IMR-90 (cell line): ENCODE measurements at regions not wholly inside any gene's neighbourhood (a gene's known extent, or its start where the extent isn't known, plus 50 kb on each side); places are given as distances from the start of the nearest gene placed in this dataset.

ENCODE experiments used
- ATAC-seq: fragments of 200-7000 bp; cut with Tn5 transposase; 2 replicates; pipeline ENCODE4 v1.9.1; 2020; ENCODE audit warnings: low read depth, mild to moderate bottlenecking, moderate library complexity
- BruUV-seq: library from RNA; stranded (reverse); fragments of 400-500 nt; replicated peaks from 2 replicates; lab custom pipeline; 2021; lab: Mats Ljungman, UMichigan
- CTCF ChIA-PET: fragments of 300-600 bp; formaldehyde crosslinking; extraction: SDS; loops from one replicate; lab custom pipeline; 2021; ENCODE audit warnings: antibody characterized with exemption; lab: Yijun Ruan, JAX
- POLR2A ChIA-PET: fragments of 300-600 bp; sonication (Branson Sonifier 250); formaldehyde crosslinking; loops from one replicate; lab custom pipeline; 2022; ENCODE audit warnings: antibody characterized with exemption; ENCODE audit not compliant: unreplicated experiment; lab: Charles Lee
- DNase-seq: peaks from one replicate; pipeline ENCODE4 v3.0.0; 2013
- H2AFZ ChIP-seq: replicated peaks from 2 replicates; pipeline ENCODE3; 2013; ENCODE audit warnings: low read length, mild to moderate bottlenecking; ENCODE audit not compliant: poor library complexity
- H2AK5ac ChIP-seq: 2 replicates; pipeline ENCODE4 v1.6.1; 2013; ENCODE audit warnings: low read depth, low read length, inconsistent platforms
- H2AK9ac ChIP-seq: replicated peaks from 2 replicates; pipeline ENCODE3; 2013; ENCODE audit warnings: mild to moderate bottlenecking, low read depth, low read length, moderate library complexity; ENCODE audit not compliant: poor library complexity
- H2BK120ac ChIP-seq: 2 replicates; pipeline ENCODE4 v1.6.1; 2013; ENCODE audit warnings: low read depth, low read length, inconsistent platforms
- H2BK15ac ChIP-seq: 3 replicates; pipeline ENCODE4 v1.6.1; 2013; ENCODE audit warnings: low read depth, low read length, inconsistent platforms
- H2BK20ac ChIP-seq: 2 replicates; pipeline ENCODE4 v1.6.1; 2013; ENCODE audit warnings: low read depth, mild to moderate bottlenecking, inconsistent platforms, low read length, moderate library complexity
- H2BK5ac ChIP-seq: 2 replicates; pipeline ENCODE4 v1.6.1; 2013; ENCODE audit warnings: mild to moderate bottlenecking, low read depth, low read length, inconsistent platforms; ENCODE audit not compliant: poor library complexity, severe bottlenecking
- H3K14ac ChIP-seq: replicated peaks from 2 replicates; pipeline ENCODE4 v1.6.1; 2013; ENCODE audit warnings: low read depth, low read length, inconsistent platforms
- H3K18ac ChIP-seq: 2 replicates; pipeline ENCODE4 v1.6.1; 2013; ENCODE audit warnings: low read depth, low read length, control low read depth
- H3K23ac ChIP-seq: 2 replicates; pipeline ENCODE4 v1.6.1; 2013; ENCODE audit warnings: low read depth, low read length, inconsistent platforms
- H3K27ac ChIP-seq: 2 replicates; pipeline ENCODE4 v1.5.1; 2013; ENCODE audit warnings: mild to moderate bottlenecking, control low read depth, low read length; ENCODE audit not compliant: insufficient read depth
- H3K27me3 ChIP-seq: 2 replicates; pipeline ENCODE4 v1.6.1; 2013; ENCODE audit warnings: low read length; ENCODE audit not compliant: control insufficient read depth, insufficient read depth
- H3K36me3 ChIP-seq: 2 replicates; pipeline ENCODE4 v1.6.1; 2013; ENCODE audit warnings: low read length, mixed read lengths; ENCODE audit not compliant: control insufficient read depth, insufficient read depth
- H3K4ac ChIP-seq: 2 replicates; pipeline ENCODE4 v1.6.1; 2013; ENCODE audit warnings: low read depth, low read length, inconsistent platforms
- H3K4me1 ChIP-seq: 2 replicates; pipeline ENCODE4 v1.6.1; 2013; ENCODE audit warnings: low read length, mixed read lengths; ENCODE audit not compliant: control insufficient read depth, insufficient read depth
- H3K4me2 ChIP-seq: 2 replicates; pipeline ENCODE4 v1.6.1; 2013; ENCODE audit warnings: low read depth, mild to moderate bottlenecking, control low read depth, low read length, moderate library complexity
- H3K4me3 ChIP-seq: 2 replicates; pipeline ENCODE4 v1.5.1; 2013; ENCODE audit warnings: low read depth, mild to moderate bottlenecking, control low read depth, low read length, moderate library complexity; ENCODE audit not compliant: insufficient read depth
- H3K56ac ChIP-seq: 2 replicates; pipeline ENCODE4 v1.6.1; 2013; ENCODE audit warnings: low read length, inconsistent platforms; ENCODE audit not compliant: insufficient read depth; ENCODE audit errors: extremely low read depth
- H3K79me1 ChIP-seq, 2 experiments: 2 replicates each; pipeline ENCODE4 v1.6.1; 2013; ENCODE audit warnings: low read length in 2 of 2, inconsistent platforms in 1 of 2, low read depth in 1 of 2
- H3K9ac ChIP-seq: 2 replicates; pipeline ENCODE4 v1.6.1; 2013; ENCODE audit warnings: low read depth, low read length, control low read depth
- H3K9me1 ChIP-seq: 2 replicates; pipeline ENCODE4 v1.6.1; 2013; ENCODE audit warnings: low read length, inconsistent platforms; ENCODE audit not compliant: insufficient read depth
- H3K9me3 ChIP-seq: 2 replicates; pipeline ENCODE4 v1.6.1; 2013; ENCODE audit warnings: low read length; ENCODE audit not compliant: control insufficient read depth, insufficient read depth
- H4K20me1 ChIP-seq: 2 replicates; pipeline ENCODE4 v1.6.1; 2013; ENCODE audit warnings: low read length, inconsistent platforms; ENCODE audit not compliant: insufficient read depth
- H4K5ac ChIP-seq: 2 replicates; pipeline ENCODE4 v1.6.1; 2013; ENCODE audit warnings: mild to moderate bottlenecking, low read depth, low read length, control low read depth
- H4K8ac ChIP-seq, 2 experiments: 2 replicates each; pipeline ENCODE4 v1.6.1; 2013; ENCODE audit warnings: low read depth in 2 of 2, low read length in 2 of 2, control low read depth in 1 of 2, inconsistent platforms in 1 of 2
- H4K91ac ChIP-seq: 2 replicates; pipeline ENCODE4 v1.6.1; 2013; ENCODE audit warnings: low read depth, low read length, inconsistent platforms; ENCODE audit not compliant: insufficient read depth
- BHLHE40 ChIP-seq: fragments of 150-350 bp; IDR thresholded peaks from 2 replicates; pipeline ENCODE4 v1.6.1; 2016; ENCODE audit warnings: mild to moderate bottlenecking, low read depth, low read length
- CEBPB ChIP-seq: IDR thresholded peaks from 2 replicates; pipeline ENCODE4 v1.6.1; 2012; ENCODE audit warnings: low read depth, low read length, improper control_type of control experiment
- CHD1 ChIP-seq: IDR thresholded peaks from 2 replicates; pipeline ENCODE4 v1.6.1; 2012; ENCODE audit warnings: low read depth, low read length, improper control_type of control experiment
- MAZ ChIP-seq: IDR thresholded peaks from 2 replicates; pipeline ENCODE4 v1.6.1; 2012; ENCODE audit warnings: low read depth, mild to moderate bottlenecking, low read length, improper control_type of control experiment, moderate library complexity, borderline replicate concordance
- NFE2L2 ChIP-seq: fragments of 150-350 bp; IDR thresholded peaks from 2 replicates; pipeline ENCODE4 v1.6.1; 2016; ENCODE audit warnings: low read depth, mild to moderate bottlenecking, low read length
- POLR2A ChIP-seq: IDR thresholded peaks from 2 replicates; pipeline ENCODE4 v1.6.1; 2012; ENCODE audit warnings: mild to moderate bottlenecking, low read depth, low read length
- RAD21 ChIP-seq: IDR thresholded peaks from 2 replicates; pipeline ENCODE4 v1.6.1; 2012; ENCODE audit warnings: low read length, improper control_type of control experiment
- RCOR1 ChIP-seq: IDR thresholded peaks from 2 replicates; pipeline ENCODE4 v1.6.1; 2012; ENCODE audit warnings: mild to moderate bottlenecking, low read length, improper control_type of control experiment; ENCODE audit not compliant: insufficient replicate concordance
- RFX5 ChIP-seq: IDR thresholded peaks from 2 replicates; pipeline ENCODE4 v1.8.0; 2012; ENCODE audit warnings: low read depth, mild to moderate bottlenecking, low read length, moderate library complexity
- dilution Hi-C: fragments of 300-500 bp; cut with HindIII; formaldehyde crosslinking; loops from one replicate; pipeline ENCODE4 v1.14.3; 2018; ENCODE audit warnings: low sequenced_read_pairs; ENCODE audit not compliant: unreplicated experiment
- in situ Hi-C: fragments of 300-500 bp; cut with MboI; formaldehyde crosslinking; loops from 3 replicates; pipeline ENCODE4 v1.14.3; 2019; ENCODE audit warnings: low sequenced_read_pairs, inconsistent platforms, mixed read lengths
- intact Hi-C: fragments of 100-400 bp; cut with micrococcal nuclease; formaldehyde crosslinking; loops from 2 replicates; pipeline ENCODE4 v1.10.0; 2022
- TF ChIP-seq, protein P1 (sequence below): conservative IDR thresholded peaks from 2 replicates; pipeline ENCODE4 v1.5.1; 2012; ENCODE audit warnings: mild to moderate bottlenecking, low read depth, low read length, improper control_type of control experiment
- TF ChIP-seq, protein P2 (sequence below): fragments of 150-350 bp; IDR thresholded peaks from 2 replicates; pipeline ENCODE4 v1.6.1; 2017; ENCODE audit warnings: mild to moderate bottlenecking, antibody characterized with exemption, low read length, low read depth

DNA sequence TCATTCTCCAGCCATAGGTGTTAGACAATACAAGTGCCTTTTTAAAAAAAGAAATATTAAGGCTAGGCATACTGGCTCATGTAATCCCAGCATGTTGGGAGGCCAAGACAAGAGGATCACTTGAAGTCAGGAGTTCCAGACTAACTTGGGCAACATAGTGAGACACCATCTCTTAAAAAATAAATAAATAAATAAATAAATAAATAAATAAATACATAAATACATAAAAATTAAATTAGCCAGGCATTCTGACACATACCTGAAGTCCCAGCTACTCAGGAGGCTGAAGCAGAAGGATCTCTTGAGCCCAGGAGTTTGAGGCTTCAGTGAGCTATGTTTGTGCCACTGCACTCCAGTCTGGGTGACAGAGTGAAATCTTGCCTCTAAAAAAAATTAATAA, 85.8 kb upstream of the ATP1B1 start:
- Histone ChIP-seq H3K4me1 (no peaks in the 10 kb centered on the region), H4K5ac (no peak overlapping the region), H3K9ac (no peak overlapping the region), H4K8ac (no peak overlapping the region), H3K4me2 (no peak overlapping the region), H2AK5ac (no peak overlapping the region), H2BK120ac (no peak overlapping the region), H3K4ac (no peak overlapping the region), H2AK9ac (no peak overlapping the region), H3K27me3 (no peaks in the 10 kb centered on the region), H2BK20ac (no peak overlapping the region), H3K79me1 (no peaks in the 10 kb centered on the region), H2BK15ac (no peak overlapping the region), H3K27ac (no peak overlapping the region), H3K18ac (no peak overlapping the region), H3K36me3 (no peaks in the 10 kb centered on the region), H4K91ac (no peak overlapping the region), H4K20me1 (no peaks in the 10 kb centered on the region), H2BK5ac (no peak overlapping the region), H3K4me3 (no peak overlapping the region), H3K9me1 (no peaks in the 10 kb centered on the region), H3K23ac (no peak overlapping the region), H3K56ac (no peak overlapping the region), H3K14ac (no peak overlapping the region), H2AFZ (no peak overlapping the region), H3K9me3 (no peaks in the 10 kb centered on the region)
- no peak for DNase-seq
- dilution Hi-C loops, result no loop called here
- in situ Hi-C loops, result no loop called here
- no TSS peak for BruUV-seq
- no peak for ATAC-seq
- TF ChIP-seq RCOR1 (no peak), RAD21 (no peak), POLR2A (no peak), CEBPB (no peak), NFE2L2 (no peak), RFX5 (no peak), MAZ (no peak), BHLHE40 (no peak), CHD1 (no peak)
- TF ChIP-seq, protein P1, sequence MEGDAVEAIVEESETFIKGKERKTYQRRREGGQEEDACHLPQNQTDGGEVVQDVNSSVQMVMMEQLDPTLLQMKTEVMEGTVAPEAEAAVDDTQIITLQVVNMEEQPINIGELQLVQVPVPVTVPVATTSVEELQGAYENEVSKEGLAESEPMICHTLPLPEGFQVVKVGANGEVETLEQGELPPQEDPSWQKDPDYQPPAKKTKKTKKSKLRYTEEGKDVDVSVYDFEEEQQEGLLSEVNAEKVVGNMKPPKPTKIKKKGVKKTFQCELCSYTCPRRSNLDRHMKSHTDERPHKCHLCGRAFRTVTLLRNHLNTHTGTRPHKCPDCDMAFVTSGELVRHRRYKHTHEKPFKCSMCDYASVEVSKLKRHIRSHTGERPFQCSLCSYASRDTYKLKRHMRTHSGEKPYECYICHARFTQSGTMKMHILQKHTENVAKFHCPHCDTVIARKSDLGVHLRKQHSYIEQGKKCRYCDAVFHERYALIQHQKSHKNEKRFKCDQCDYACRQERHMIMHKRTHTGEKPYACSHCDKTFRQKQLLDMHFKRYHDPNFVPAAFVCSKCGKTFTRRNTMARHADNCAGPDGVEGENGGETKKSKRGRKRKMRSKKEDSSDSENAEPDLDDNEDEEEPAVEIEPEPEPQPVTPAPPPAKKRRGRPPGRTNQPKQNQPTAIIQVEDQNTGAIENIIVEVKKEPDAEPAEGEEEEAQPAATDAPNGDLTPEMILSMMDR, result no peak
- TF ChIP-seq, protein P2, sequence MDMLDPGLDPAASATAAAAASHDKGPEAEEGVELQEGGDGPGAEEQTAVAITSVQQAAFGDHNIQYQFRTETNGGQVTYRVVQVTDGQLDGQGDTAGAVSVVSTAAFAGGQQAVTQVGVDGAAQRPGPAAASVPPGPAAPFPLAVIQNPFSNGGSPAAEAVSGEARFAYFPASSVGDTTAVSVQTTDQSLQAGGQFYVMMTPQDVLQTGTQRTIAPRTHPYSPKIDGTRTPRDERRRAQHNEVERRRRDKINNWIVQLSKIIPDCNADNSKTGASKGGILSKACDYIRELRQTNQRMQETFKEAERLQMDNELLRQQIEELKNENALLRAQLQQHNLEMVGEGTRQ, result no peak
- intact Hi-C loops, result no loop called here
- CTCF ChIA-PET, result no interaction called here
- POLR2A ChIA-PET, result no interaction called here
